ENCODE measurements at regions not wholly inside any gene's neighbourhood (a gene's known extent, or its start where the extent isn't known, plus 50 kb on each side); places are given as distances from the start of the nearest gene placed in this dataset.

DNA sequence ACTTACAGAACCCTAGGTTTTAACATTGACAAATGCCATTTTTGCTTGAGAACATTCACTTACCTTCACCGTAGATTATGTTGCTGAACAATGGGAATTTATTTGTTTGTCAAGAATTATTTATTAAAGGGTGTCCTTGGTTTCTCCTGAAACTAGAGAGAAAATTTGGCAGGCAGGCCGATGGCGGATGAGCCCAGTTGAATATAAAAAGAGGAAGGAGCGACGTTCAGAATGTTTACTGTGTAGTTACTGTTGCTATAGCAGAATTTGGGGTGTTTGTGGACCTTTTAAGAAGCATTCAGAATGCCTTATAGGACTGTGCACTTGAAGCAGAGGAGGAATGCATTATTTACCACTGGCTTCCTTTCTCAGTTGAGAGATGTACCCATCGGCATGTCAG lies 268.2 kb downstream of the CDH10 start:
- no peak for TF ChIP-seq ZFX (IDR thresholded peaks at IDR 0.05; ENCODE audit: borderline replicate concordance)
- TF ChIP-seq, protein P1, sequence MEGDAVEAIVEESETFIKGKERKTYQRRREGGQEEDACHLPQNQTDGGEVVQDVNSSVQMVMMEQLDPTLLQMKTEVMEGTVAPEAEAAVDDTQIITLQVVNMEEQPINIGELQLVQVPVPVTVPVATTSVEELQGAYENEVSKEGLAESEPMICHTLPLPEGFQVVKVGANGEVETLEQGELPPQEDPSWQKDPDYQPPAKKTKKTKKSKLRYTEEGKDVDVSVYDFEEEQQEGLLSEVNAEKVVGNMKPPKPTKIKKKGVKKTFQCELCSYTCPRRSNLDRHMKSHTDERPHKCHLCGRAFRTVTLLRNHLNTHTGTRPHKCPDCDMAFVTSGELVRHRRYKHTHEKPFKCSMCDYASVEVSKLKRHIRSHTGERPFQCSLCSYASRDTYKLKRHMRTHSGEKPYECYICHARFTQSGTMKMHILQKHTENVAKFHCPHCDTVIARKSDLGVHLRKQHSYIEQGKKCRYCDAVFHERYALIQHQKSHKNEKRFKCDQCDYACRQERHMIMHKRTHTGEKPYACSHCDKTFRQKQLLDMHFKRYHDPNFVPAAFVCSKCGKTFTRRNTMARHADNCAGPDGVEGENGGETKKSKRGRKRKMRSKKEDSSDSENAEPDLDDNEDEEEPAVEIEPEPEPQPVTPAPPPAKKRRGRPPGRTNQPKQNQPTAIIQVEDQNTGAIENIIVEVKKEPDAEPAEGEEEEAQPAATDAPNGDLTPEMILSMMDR (IDR thresholded peaks at IDR 0.05), result no peak
- H3K27ac ChIP-seq, result no peak overlapping the region

DNA sequence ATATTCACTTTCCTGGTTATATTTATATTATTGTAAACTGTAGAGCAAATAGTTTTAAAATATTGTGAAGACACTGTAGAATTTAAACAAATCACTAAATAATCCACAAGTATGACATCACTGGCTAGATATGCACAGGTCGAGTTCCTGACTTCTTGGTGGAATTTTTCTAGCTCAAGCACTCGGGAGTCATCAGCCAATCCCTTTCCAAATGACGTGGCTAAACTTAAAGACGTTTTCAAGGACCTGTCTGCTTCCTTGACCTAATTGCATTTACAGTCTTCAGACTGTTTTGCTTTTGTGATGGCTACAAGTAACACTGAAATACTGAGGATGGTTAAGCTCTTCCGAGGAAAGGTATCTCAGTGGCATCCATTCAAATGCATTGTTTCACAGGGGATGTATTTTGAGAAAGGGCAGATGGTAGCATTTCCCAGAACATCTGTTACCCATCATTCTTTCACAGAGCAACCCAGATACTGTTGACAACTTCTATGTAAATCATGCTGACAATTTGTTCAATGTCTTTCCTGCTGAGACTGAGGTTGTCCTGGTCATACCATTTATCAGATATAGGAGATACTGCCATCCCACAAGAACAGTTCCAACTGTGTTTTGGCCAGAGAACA lies 262.8 kb downstream of the CDH10 start:
- TF ChIP-seq, protein P1 (IDR thresholded peaks at IDR 0.05), result no peak
- no peak for TF ChIP-seq ZFX (IDR thresholded peaks at IDR 0.05; ENCODE audit: borderline replicate concordance)
- H3K27ac ChIP-seq, result no peak overlapping the region

DNA sequence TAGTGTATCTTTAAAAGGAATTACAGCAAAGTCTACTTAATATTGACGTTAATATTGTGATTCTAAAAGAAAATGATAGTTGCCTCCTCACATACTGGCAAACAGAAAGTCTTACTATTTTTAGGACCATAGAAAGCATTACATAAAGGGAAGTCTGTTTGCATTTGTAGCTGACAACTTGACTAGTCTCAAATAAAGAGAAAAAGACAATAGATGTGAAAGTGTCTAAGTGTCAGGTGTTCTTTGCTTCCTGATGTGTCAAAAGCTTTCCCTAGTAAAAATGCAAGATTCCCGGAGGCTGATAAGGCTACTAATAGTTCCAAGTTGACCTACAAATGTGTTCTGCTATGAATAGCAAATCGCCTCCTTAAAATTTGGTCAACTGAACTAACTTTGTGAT lies 259.7 kb downstream of the CDH10 start:
- TF ChIP-seq ZFX (IDR thresholded peaks at IDR 0.05; ENCODE audit: borderline replicate concordance), result no peak
- TF ChIP-seq, protein P1 (IDR thresholded peaks at IDR 0.05), result no peak
- no peak overlapping the region for H3K27ac ChIP-seq

DNA sequence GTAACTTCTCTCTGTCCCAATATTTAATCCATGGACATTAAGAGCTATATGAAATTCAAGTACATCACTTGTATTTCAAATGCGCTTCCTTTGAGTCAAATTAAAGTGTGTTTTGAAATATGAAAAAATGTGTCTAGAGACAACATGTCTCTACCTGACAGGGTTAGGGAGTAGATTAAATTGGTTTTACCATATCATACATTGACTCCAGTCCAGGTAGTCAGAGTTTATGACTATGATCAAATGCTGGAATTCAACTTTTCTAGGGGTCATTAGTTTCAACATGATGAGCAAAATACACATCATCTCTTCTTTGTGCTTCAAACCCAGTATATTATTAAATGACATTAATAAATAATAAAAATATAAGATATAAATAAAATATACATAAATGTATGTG lies 259.2 kb downstream of the CDH10 start:
- H3K27ac ChIP-seq, result no peak overlapping the region
- no peak for TF ChIP-seq ZFX (IDR thresholded peaks at IDR 0.05; ENCODE audit: borderline replicate concordance)
- TF ChIP-seq, protein P1 (IDR thresholded peaks at IDR 0.05), result no peak

DNA sequence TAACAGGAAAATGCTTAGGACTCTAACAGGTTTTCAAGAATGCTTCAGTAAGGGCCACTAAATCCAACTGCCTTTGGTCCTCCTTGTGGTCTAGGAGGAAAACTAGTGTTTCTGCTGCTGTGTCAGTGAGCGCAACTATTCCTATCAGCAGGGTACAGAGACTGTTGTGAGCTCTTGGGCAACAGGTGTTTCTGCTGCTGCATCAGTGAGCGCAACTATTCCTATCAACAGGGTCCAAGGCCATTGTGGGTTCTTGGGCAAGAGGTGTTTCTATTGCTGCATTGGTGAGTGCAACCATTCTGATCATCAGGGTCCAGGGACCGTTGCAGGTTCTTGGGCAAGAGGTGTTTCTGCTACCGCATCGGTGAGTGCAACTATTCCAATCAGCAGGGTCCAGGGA lies 256.3 kb downstream of the CDH10 start:
- TF ChIP-seq, protein P1 (IDR thresholded peaks at IDR 0.05), result no peak
- TF ChIP-seq ZFX (IDR thresholded peaks at IDR 0.05; ENCODE audit: borderline replicate concordance), result no peak
- no peak overlapping the region for H3K27ac ChIP-seq

DNA sequence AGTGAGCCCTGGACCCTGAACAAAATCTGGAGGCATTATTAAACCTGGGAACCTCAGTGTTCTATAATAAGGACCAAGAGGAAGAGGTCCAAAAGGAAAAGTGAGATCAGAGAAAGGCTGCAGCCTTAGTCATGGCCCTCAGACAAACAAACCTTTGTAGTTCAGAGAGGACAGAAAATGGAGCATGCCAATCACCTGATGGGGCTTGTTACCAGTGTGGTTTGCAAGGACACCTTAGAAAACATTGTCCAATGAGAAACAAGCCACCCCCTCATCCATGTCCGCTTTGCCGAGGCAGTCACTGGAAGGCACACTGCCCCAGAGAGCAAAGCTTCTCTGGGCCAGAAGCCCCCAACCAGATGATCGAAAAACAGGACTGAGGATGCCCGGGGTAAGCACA lies 254.8 kb downstream of the CDH10 start:
- H3K27ac ChIP-seq, result no peak overlapping the region
- no peak for TF ChIP-seq ZFX (IDR thresholded peaks at IDR 0.05; ENCODE audit: borderline replicate concordance)
- TF ChIP-seq, protein P1 (IDR thresholded peaks at IDR 0.05), result no peak

DNA sequence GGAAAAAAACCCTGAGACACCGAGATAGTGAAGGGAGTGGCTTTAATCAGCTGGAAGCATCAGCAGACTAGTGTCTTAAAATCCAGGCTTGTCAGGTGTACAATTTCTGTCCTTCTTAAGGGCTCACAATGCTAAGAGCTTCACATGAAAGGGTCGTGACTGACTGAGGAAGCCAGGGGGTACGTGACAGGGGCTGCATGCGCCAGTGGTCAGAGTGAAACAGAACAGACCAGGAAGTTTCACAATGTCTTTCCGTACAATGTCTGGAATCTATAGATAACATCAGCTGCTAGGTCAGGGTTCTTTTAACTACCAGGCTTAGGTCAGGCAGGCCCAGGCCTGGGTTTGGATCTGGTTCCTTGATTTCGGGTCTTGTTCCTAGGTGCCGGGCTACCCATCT lies 253.0 kb downstream of the CDH10 start:
- TF ChIP-seq, protein P1 (IDR thresholded peaks at IDR 0.05), result no peak
- no peak overlapping the region for H3K27ac ChIP-seq

Data from 22Rv1 (cell line).